ENCODE measurements at regions not wholly inside any gene's neighbourhood (a gene's known extent, or its start where the extent isn't known, plus 50 kb on each side); places are given as distances from the start of the nearest gene placed in this dataset.
"Not testable (repeated sequence)": the region's sequence is repeated elsewhere in the genome, so short reads cannot be mapped to it uniquely, and the experiment has no call there.

DNA sequence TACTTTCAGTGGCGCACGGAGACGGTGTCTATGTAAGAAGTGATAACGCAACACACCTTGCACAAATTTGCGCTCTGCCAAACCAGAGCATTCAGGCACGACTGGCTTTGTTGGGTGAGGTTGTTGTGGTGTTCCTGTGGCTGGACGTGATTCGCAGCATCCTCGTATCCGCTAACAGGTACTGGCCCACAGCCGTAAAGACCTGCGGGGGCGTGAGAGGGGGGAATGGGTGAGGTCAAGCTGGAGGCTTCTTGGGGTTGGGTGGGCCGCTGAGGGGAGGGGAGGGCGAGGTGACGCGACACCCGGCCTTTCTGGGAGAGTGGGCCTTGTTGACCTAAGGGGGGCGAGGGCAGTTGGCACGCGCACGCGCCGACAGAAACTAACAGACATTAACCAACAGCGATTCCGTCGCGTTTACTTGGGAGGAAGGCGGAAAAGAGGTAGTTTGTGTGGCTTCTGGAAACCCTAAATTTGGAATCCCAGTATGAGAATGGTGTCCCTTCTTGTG is 510.9 kb downstream of the KCNJ18 start:
- Histone ChIP-seq H3K36me3 (replicated peaks; ENCODE audit: insufficient read depth, low read length) (no peaks in the 10 kb centered on the region), H3K4me2 (ENCODE audit: low read depth, low read length) (no peak overlapping the region), H3K27ac (ENCODE audit: low read length) (no peak overlapping the region), H4K20me1 (ENCODE audit: insufficient read depth, low read length) (no peaks in the 10 kb centered on the region), H3K9ac (ENCODE audit: low read length) (no peak overlapping the region), H3K4me3 (ENCODE audit: low read length) (no peak overlapping the region), H3K9me2 (replicated peaks; ENCODE audit: insufficient read depth, low read length) (no peaks in the 10 kb centered on the region), H3K9me3 (replicated peaks; ENCODE audit: insufficient read depth, low read length) (no peaks in the 10 kb centered on the region), H3K79me2 (ENCODE audit: low read length) (no peaks in the 10 kb centered on the region), H2AFZ (ENCODE audit: low read length) (no peak overlapping the region), H3K27me3 (replicated peaks; ENCODE audit: insufficient read depth, low read length) (no peaks in the 10 kb centered on the region), H3F3A (ENCODE audit: insufficient read depth, low read length) (no peaks in the 10 kb centered on the region), H3K4me1 (ENCODE audit: low read length) (no peaks in the 10 kb centered on the region)
- DNase-seq: no peak
- TF ChIP-seq EZH2phosphoT487 (IDR thresholded peaks at IDR 0.05; ENCODE audit: low read length) (no peak), EZH2 (optimal IDR thresholded peaks at IDR 0.05; ENCODE audit: low read depth, low read length) (no peak), CTCF (IDR thresholded peaks at IDR 0.05; ENCODE audit: low read length) (no peak)

DNA sequence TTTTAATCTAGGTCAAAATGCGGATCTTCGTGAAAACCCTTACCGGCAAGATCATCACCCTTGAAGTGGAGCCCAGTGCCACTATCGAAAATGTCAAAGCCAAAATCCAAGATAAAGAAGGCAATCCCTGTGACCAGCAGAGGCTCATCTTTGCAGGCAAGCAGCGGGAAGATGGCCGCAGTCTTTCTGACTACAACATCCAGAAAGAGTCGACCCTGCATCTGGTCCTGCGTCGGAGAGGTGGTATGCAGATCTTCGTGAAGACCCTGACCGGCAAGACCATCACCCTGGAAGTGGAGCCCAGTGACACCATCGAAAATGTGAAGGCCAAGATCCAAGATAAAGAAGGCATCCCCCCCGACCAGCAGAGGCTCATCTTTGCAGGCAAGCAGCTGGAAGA is 511.8 kb downstream of the KCNJ18 start:
- not testable (repeated sequence) for H3K27ac ChIP-seq (ENCODE audit: low read length)

GRCh38 chr17:22210212-22210611 is 517.9 kb downstream of the KCNJ18 start:
- DNase-seq; H4K20me1 ChIP-seq (ENCODE audit: insufficient read depth, low read length); H3K4me2 ChIP-seq (ENCODE audit: low read depth, low read length); H3K9me2 ChIP-seq (replicated peaks; ENCODE audit: insufficient read depth, low read length); H3K36me3 ChIP-seq (replicated peaks; ENCODE audit: insufficient read depth, low read length); H3F3A ChIP-seq (ENCODE audit: insufficient read depth, low read length); H2AFZ ChIP-seq (ENCODE audit: low read length); H3K9me3 ChIP-seq (replicated peaks; ENCODE audit: insufficient read depth, low read length); H3K79me2 ChIP-seq (ENCODE audit: low read length); H3K27me3 ChIP-seq (replicated peaks; ENCODE audit: insufficient read depth, low read length); H3K27ac ChIP-seq (ENCODE audit: low read length); H3K9ac ChIP-seq (ENCODE audit: low read length); H3K4me1 ChIP-seq (ENCODE audit: low read length); H3K4me3 ChIP-seq (ENCODE audit: low read length): not testable (repeated sequence)

More for the DNA sequence above, 511.8 kb downstream of the KCNJ18 start:
- not testable (repeated sequence) for DNase-seq; H3K9me3 ChIP-seq (replicated peaks; ENCODE audit: insufficient read depth, low read length); H2AFZ ChIP-seq (ENCODE audit: low read length); H3K79me2 ChIP-seq (ENCODE audit: low read length); H3K9ac ChIP-seq (ENCODE audit: low read length); H3K36me3 ChIP-seq (replicated peaks; ENCODE audit: insufficient read depth, low read length); H3K4me1 ChIP-seq (ENCODE audit: low read length); H3K4me3 ChIP-seq (ENCODE audit: low read length); H3K4me2 ChIP-seq (ENCODE audit: low read depth, low read length); H4K20me1 ChIP-seq (ENCODE audit: insufficient read depth, low read length); H3K27me3 ChIP-seq (replicated peaks; ENCODE audit: insufficient read depth, low read length); H3K9me2 ChIP-seq (replicated peaks; ENCODE audit: insufficient read depth, low read length); H3F3A ChIP-seq (ENCODE audit: insufficient read depth, low read length)

GRCh38 chr17:22213169-22213568 is 520.8 kb downstream of the KCNJ18 start:
- not testable (repeated sequence) for H3K4me1 ChIP-seq (ENCODE audit: low read length); H3K27me3 ChIP-seq (replicated peaks; ENCODE audit: insufficient read depth, low read length); H3K9me2 ChIP-seq (replicated peaks; ENCODE audit: insufficient read depth, low read length); H3F3A ChIP-seq (ENCODE audit: insufficient read depth, low read length); H3K9ac ChIP-seq (ENCODE audit: low read length); H3K27ac ChIP-seq (ENCODE audit: low read length); H3K4me2 ChIP-seq (ENCODE audit: low read depth, low read length); H2AFZ ChIP-seq (ENCODE audit: low read length); H3K36me3 ChIP-seq (replicated peaks; ENCODE audit: insufficient read depth, low read length); DNase-seq; H4K20me1 ChIP-seq (ENCODE audit: insufficient read depth, low read length); H3K79me2 ChIP-seq (ENCODE audit: low read length); H3K4me3 ChIP-seq (ENCODE audit: low read length); H3K9me3 ChIP-seq (replicated peaks; ENCODE audit: insufficient read depth, low read length)

- no peaks in the 10 kb centered on the region for H3K27me3 ChIP-seq (replicated peaks; ENCODE audit: insufficient read depth, low read length)
- no peak for DNase-seq
- H3K9me2 ChIP-seq (replicated peaks; ENCODE audit: insufficient read depth, low read length): no peaks in the 10 kb centered on the region
- no peak overlapping the region for H2AFZ ChIP-seq (ENCODE audit: low read length)
- no peak overlapping the region for H3K4me3 ChIP-seq (ENCODE audit: low read length)
- H3K9ac ChIP-seq (ENCODE audit: low read length): no peak overlapping the region
- H3K36me3 ChIP-seq (replicated peaks; ENCODE audit: insufficient read depth, low read length): no peaks in the 10 kb centered on the region
- H3K27ac ChIP-seq (ENCODE audit: low read length): no peak overlapping the region
- H3K4me2 ChIP-seq (ENCODE audit: low read depth, low read length): no peak overlapping the region
- no peaks in the 10 kb centered on the region for H4K20me1 ChIP-seq (ENCODE audit: insufficient read depth, low read length)
- no peaks in the 10 kb centered on the region for H3F3A ChIP-seq (ENCODE audit: insufficient read depth, low read length)
- H3K79me2 ChIP-seq (ENCODE audit: low read length): no peaks in the 10 kb centered on the region
- TF ChIP-seq CTCF (IDR thresholded peaks at IDR 0.05; ENCODE audit: low read length) (no peak), EZH2phosphoT487 (IDR thresholded peaks at IDR 0.05; ENCODE audit: low read length) (no peak), EZH2 (optimal IDR thresholded peaks at IDR 0.05; ENCODE audit: low read depth, low read length) (no peak)
- no peaks in the 10 kb centered on the region for H3K4me1 ChIP-seq (ENCODE audit: low read length)
- H3K9me3 ChIP-seq (replicated peaks; ENCODE audit: insufficient read depth, low read length): no peaks in the 10 kb centered on the region
These were observed 524.8 kb downstream of the KCNJ18 start for GRCh38 chr17:22217135-22217534.
